ENCODE measurements at regions not wholly inside any gene's neighbourhood (a gene's known extent, or its start where the extent isn't known, plus 50 kb on each side); places are given as distances from the start of the nearest gene placed in this dataset.

- TF ChIP-seq ZNF592 (IDR thresholded peaks at IDR 0.05) (no peak), SMC3 (IDR thresholded peaks at IDR 0.05; ENCODE audit: borderline replicate concordance, low read length) (no peak), PBX3 (IDR thresholded peaks at IDR 0.05; ENCODE audit: insufficient replicate concordance, low read depth, low read length) (no peak), STAT1 (conservative IDR thresholded peaks at IDR 0.05) (no peak), CREB1 (IDR thresholded peaks at IDR 0.05; ENCODE audit: low read depth) (no peak)
Observed at GRCh38 chr1:220970311-220970710, 91.1 kb downstream of the HLX start (continued).

- intact Hi-C loops (cut with micrococcal nuclease; ENCODE audit: unreplicated experiment), result no loop called here
- BruUV-seq (replicated peaks), result no TSS peak
- CTCF ChIA-PET, result no interaction called here
- ATAC-seq, result no peak
- FAIRE-seq, result no peak
- WGBS (ENCODE audit: insufficient coverage, insufficient replicate concordance, low lambda C conversion rate, missing lambda C conversion rate), result 54% methylated on average over 5 of the region's 5 CpGs
- Histone ChIP-seq H3K27me3 (replicated peaks in 1 of 2; ENCODE audit: control insufficient read depth in 2 of 2, insufficient read depth in 2 of 2, low read length in 1 of 2) (no peaks in the 10 kb centered on the region), H3K4me2 (ENCODE audit: control insufficient read depth, insufficient read depth) (no peak overlapping the region), H3K9me3 (replicated peaks; ENCODE audit: control insufficient read depth, insufficient read depth, low read length) (no peaks in the 10 kb centered on the region), H4K20me1 (ENCODE audit: control insufficient read depth, insufficient read depth) (no peaks in the 10 kb centered on the region), H3K4me1 (ENCODE audit: control insufficient read depth, insufficient read depth, low read length) (no peaks in the 10 kb centered on the region), H3K79me2 (ENCODE audit: control insufficient read depth, insufficient read depth, low read length) (no peaks in the 10 kb centered on the region), H3K27ac (ENCODE audit: control insufficient read depth, insufficient read depth) (no peak overlapping the region), H3K36me3 (ENCODE audit: control insufficient read depth in 2 of 2, insufficient read depth in 2 of 2, low read length in 1 of 2) (no peaks in the 10 kb centered on the region), H3K4me3 (no peak overlapping the region), H2AFZ (ENCODE audit: control insufficient read depth, low read depth, low read length) (no peak overlapping the region), H3K9ac (ENCODE audit: control insufficient read depth, insufficient read depth, low read length) (no peak overlapping the region)
- SMC1A ChIA-PET (ENCODE audit: uncharacterized antibody, unreplicated experiment), result no interaction called here
- POLR2A ChIA-PET, result no interaction called here
- no peak for DNase-seq (ENCODE audit: low read depth, low spot score)
- in situ Hi-C loops (cut with MboI), result no loop called here
- RAD21 ChIA-PET (ENCODE audit: unreplicated experiment), result no interaction called here
- TF ChIP-seq CHD2 (IDR thresholded peaks at IDR 0.05; ENCODE audit: borderline replicate concordance, low read depth, low read length) (no peak), ESRRA (IDR thresholded peaks at IDR 0.05; ENCODE audit: low read length) (no peak), MEF2B (IDR thresholded peaks at IDR 0.05; ENCODE audit: partially characterized antibody, poor library complexity, severe bottlenecking) (no peak), SIN3A (IDR thresholded peaks at IDR 0.05; ENCODE audit: low read depth, low read length) (no peak), JUND (IDR thresholded peaks at IDR 0.05; ENCODE audit: low read depth, low read length) (no peak), TBL1XR1 (IDR thresholded peaks at IDR 0.05; ENCODE audit: low read depth, low read length) (no peak), STAT1 (conservative IDR thresholded peaks at IDR 0.05) (no peak), SP1 (IDR thresholded peaks at IDR 0.05; ENCODE audit: low read depth, low read length) (no peak), IRF4 (IDR thresholded peaks at IDR 0.05; ENCODE audit: low read depth, low read length) (no peak), ETV6 (conservative IDR thresholded peaks at IDR 0.05 in 1 of 2, IDR thresholded peaks at IDR 0.05 in 1 of 2; ENCODE audit: borderline replicate concordance in 1 of 2, low read depth in 1 of 2) (no peak)
- TF ChIP-seq, protein P1, sequence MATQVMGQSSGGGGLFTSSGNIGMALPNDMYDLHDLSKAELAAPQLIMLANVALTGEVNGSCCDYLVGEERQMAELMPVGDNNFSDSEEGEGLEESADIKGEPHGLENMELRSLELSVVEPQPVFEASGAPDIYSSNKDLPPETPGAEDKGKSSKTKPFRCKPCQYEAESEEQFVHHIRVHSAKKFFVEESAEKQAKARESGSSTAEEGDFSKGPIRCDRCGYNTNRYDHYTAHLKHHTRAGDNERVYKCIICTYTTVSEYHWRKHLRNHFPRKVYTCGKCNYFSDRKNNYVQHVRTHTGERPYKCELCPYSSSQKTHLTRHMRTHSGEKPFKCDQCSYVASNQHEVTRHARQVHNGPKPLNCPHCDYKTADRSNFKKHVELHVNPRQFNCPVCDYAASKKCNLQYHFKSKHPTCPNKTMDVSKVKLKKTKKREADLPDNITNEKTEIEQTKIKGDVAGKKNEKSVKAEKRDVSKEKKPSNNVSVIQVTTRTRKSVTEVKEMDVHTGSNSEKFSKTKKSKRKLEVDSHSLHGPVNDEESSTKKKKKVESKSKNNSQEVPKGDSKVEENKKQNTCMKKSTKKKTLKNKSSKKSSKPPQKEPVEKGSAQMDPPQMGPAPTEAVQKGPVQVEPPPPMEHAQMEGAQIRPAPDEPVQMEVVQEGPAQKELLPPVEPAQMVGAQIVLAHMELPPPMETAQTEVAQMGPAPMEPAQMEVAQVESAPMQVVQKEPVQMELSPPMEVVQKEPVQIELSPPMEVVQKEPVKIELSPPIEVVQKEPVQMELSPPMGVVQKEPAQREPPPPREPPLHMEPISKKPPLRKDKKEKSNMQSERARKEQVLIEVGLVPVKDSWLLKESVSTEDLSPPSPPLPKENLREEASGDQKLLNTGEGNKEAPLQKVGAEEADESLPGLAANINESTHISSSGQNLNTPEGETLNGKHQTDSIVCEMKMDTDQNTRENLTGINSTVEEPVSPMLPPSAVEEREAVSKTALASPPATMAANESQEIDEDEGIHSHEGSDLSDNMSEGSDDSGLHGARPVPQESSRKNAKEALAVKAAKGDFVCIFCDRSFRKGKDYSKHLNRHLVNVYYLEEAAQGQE (IDR thresholded peaks at IDR 0.05; ENCODE audit: low read depth, low read length), result no peak
Observed at GRCh38 chr1:220971221-220971620, 92.0 kb downstream of the HLX start.
